HEK293 (cell line): ENCODE measurements at regions not wholly inside any gene's neighbourhood (a gene's known extent, or its start where the extent isn't known, plus 50 kb on each side); places are given as distances from the start of the nearest gene placed in this dataset.

Source experiments
- CTCF ChIA-PET: fragments of 350-600 bp; formaldehyde crosslinking; extraction: SDS; loops from one replicate; lab custom pipeline; 2021; ENCODE audit warnings: antibody characterized with exemption; lab: Yijun Ruan, JAX
- POLR2A ChIA-PET: fragments of 300-600 bp; formaldehyde crosslinking; extraction: SDS; loops from one replicate; lab custom pipeline; 2020; ENCODE audit warnings: antibody characterized with exemption, inconsistent platforms; lab: Yijun Ruan, JAX
- H3K27ac ChIP-seq: fragments of 200-500 bp; sonication (Bioruptor generic); 2 replicates; pipeline ENCODE4 v1.5.1; 2014; ENCODE audit warnings: low read depth, low read length, control low read depth, inconsistent platforms; ENCODE audit errors: extremely low read depth
- H3K36me3 ChIP-seq, 2 experiments: fragments of 200-500 bp in 1 of 2; sonication (Bioruptor generic) in 1 of 2; 1 replicate in 1 of 2; 2 replicates in 1 of 2; pipeline ENCODE4 v1.5.1; 2014 to 2017; ENCODE audit warnings: inconsistent platforms in 2 of 2, low read length in 2 of 2; ENCODE audit not compliant: control insufficient read depth in 2 of 2, insufficient read depth in 1 of 2
- H3K4me1 ChIP-seq: fragments of 200-500 bp; sonication (Bioruptor generic); 2 replicates; pipeline ENCODE4 v1.5.1; 2014; ENCODE audit warnings: mild to moderate bottlenecking, low read length, inconsistent platforms; ENCODE audit not compliant: control insufficient read depth, insufficient read depth
- H3K4me3 ChIP-seq: 2 replicates; pipeline ENCODE4 v1.5.1; 2011; ENCODE audit warnings: low read depth, mild to moderate bottlenecking, control low read depth, low read length, moderate library complexity
- H3K9me3 ChIP-seq: fragments of 200-500 bp; sonication (Bioruptor generic); 2 replicates; pipeline ENCODE4 v1.5.1; 2014; ENCODE audit warnings: low read depth, low read length, inconsistent platforms; ENCODE audit not compliant: control insufficient read depth, insufficient read depth
- GLI2 ChIP-seq: fragments of 450-650 bp; formaldehyde crosslinking; IDR thresholded peaks from 2 replicates; pipeline ENCODE4; 2017; ENCODE audit warnings: missing biosample characterization, missing genetic modification characterization, low read depth, borderline replicate concordance
- OVOL3 ChIP-seq: fragments of 450-650 bp; formaldehyde crosslinking; IDR thresholded peaks from 2 replicates; pipeline ENCODE4 v1.5.1; 2016; ENCODE audit warnings: missing biosample characterization, missing genetic modification characterization
- SP7 ChIP-seq: fragments of 450-650 bp; formaldehyde crosslinking; IDR thresholded peaks from 2 replicates; pipeline ENCODE4 v1.5.1; 2016; ENCODE audit warnings: missing biosample characterization, missing genetic modification characterization
- WT1 ChIP-seq: fragments of 450-650 bp; formaldehyde crosslinking; IDR thresholded peaks from 2 replicates; pipeline ENCODE4 v1.5.1; 2016; ENCODE audit warnings: missing biosample characterization, missing genetic modification characterization
- ZEB2 ChIP-seq: fragments of 450-650 bp; formaldehyde crosslinking; IDR thresholded peaks from 2 replicates; pipeline ENCODE4 v1.5.1; 2016; ENCODE audit warnings: missing biosample characterization, missing genetic modification characterization
- ZNF133 ChIP-seq: fragments of 450-650 bp; formaldehyde crosslinking; IDR thresholded peaks from 2 replicates; pipeline ENCODE4 v1.5.1; 2016; ENCODE audit warnings: missing biosample characterization, missing genetic modification characterization
- ZNF140 ChIP-seq: fragments of 450-650 bp; formaldehyde crosslinking; IDR thresholded peaks from 2 replicates; pipeline ENCODE4 v1.5.1; 2016; ENCODE audit warnings: missing biosample characterization, missing genetic modification characterization
- ZNF214 ChIP-seq: fragments of 450-650 bp; formaldehyde crosslinking; IDR thresholded peaks from 2 replicates; pipeline ENCODE4 v1.5.1; 2017; ENCODE audit warnings: missing biosample characterization, mild to moderate bottlenecking, missing genetic modification characterization, borderline replicate concordance
- ZNF221 ChIP-seq: fragments of 450-650 bp; formaldehyde crosslinking; IDR thresholded peaks from 2 replicates; pipeline ENCODE4 v1.5.1; 2017; ENCODE audit warnings: missing biosample characterization, missing genetic modification characterization, borderline replicate concordance
- ZNF366 ChIP-seq: fragments of 450-650 bp; formaldehyde crosslinking; conservative IDR thresholded peaks from 2 replicates; pipeline ENCODE4 v1.5.1; 2016; ENCODE audit warnings: missing biosample characterization, missing genetic modification characterization
- ZNF391 ChIP-seq: fragments of 450-650 bp; formaldehyde crosslinking; IDR thresholded peaks from 2 replicates; pipeline ENCODE4 v1.5.1; 2016; ENCODE audit warnings: low read depth, missing biosample characterization, missing genetic modification characterization, borderline replicate concordance
- ZNF571 ChIP-seq: fragments of 450-650 bp; formaldehyde crosslinking; IDR thresholded peaks from 2 replicates; pipeline ENCODE4 v1.5.0; 2017; ENCODE audit warnings: missing biosample characterization, missing genetic modification characterization
- ZNF660 ChIP-seq: fragments of 450-650 bp; IDR thresholded peaks from 2 replicates; pipeline ENCODE4 v1.5.1; 2018; ENCODE audit warnings: missing biosample characterization, mild to moderate bottlenecking, missing genetic modification characterization
- ZNF747 ChIP-seq: fragments of 450-650 bp; formaldehyde crosslinking; IDR thresholded peaks from 2 replicates; pipeline ENCODE4 v1.5.1; 2016; ENCODE audit warnings: missing biosample characterization, missing genetic modification characterization
- ZNF776 ChIP-seq: fragments of 450-650 bp; formaldehyde crosslinking; IDR thresholded peaks from 2 replicates; pipeline ENCODE4 v1.5.0; 2017; ENCODE audit warnings: missing biosample characterization, missing genetic modification characterization, borderline replicate concordance
- ZNF792 ChIP-seq: fragments of 450-650 bp; formaldehyde crosslinking; IDR thresholded peaks from 2 replicates; pipeline ENCODE4 v1.5.1; 2016; ENCODE audit warnings: missing biosample characterization, missing genetic modification characterization
- TF ChIP-seq, protein P1 (sequence below): fragments of 450-650 bp; formaldehyde crosslinking; IDR thresholded peaks from 2 replicates; pipeline ENCODE4 v1.5.1; 2017; ENCODE audit warnings: missing biosample characterization, mild to moderate bottlenecking, missing genetic modification characterization, moderate library complexity
- TF ChIP-seq, protein P2 (sequence below): fragments of 450-650 bp; formaldehyde crosslinking; IDR thresholded peaks from 2 replicates; pipeline ENCODE4 v1.5.1; 2017; ENCODE audit warnings: missing biosample characterization, missing genetic modification characterization
- TF ChIP-seq, protein P3 (sequence below): fragments of 450-650 bp; formaldehyde crosslinking; IDR thresholded peaks from 2 replicates; pipeline ENCODE4 v1.5.1; 2016; ENCODE audit warnings: missing biosample characterization, missing genetic modification characterization
- TF ChIP-seq, protein P4 (sequence below): fragments of 450-650 bp; formaldehyde crosslinking; IDR thresholded peaks from 2 replicates; pipeline ENCODE4 v1.5.1; 2016; ENCODE audit warnings: missing biosample characterization, missing genetic modification characterization
- TF ChIP-seq, protein P5 (sequence below): fragments of 450-650 bp; formaldehyde crosslinking; IDR thresholded peaks from 2 replicates; pipeline ENCODE4 v1.5.1; 2016; ENCODE audit warnings: missing biosample characterization, missing genetic modification characterization, borderline replicate concordance

DNA sequence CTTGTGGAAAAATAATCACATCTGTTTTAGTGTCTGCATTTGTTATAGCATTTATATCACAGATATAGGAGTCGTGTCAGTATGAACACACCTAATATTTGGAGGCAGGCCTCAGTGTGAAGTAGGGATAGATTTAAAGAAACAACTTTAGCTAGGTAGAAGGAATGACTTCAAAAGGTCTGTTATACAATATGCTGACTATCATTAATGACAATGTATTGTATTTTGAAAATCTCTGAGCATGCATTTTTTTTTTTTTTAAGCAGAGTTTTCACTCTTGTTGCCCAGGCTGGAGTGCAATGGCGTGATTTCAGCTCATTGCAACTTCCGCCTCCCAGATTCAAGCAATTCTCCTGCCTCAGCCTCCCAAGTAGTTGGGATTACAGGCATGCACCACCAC lies 248.3 kb downstream of the EN1 start (continued):
- no peak for TF ChIP-seq OVOL3
- TF ChIP-seq ZNF792 (tag by site-specific recombination) = no peak
- no peak for TF ChIP-seq ZEB2 (tag by site-specific recombination)
- no peak for TF ChIP-seq ZNF221 (tag by site-specific recombination)
- no peak for TF ChIP-seq ZNF776 (tag by site-specific recombination)

DNA sequence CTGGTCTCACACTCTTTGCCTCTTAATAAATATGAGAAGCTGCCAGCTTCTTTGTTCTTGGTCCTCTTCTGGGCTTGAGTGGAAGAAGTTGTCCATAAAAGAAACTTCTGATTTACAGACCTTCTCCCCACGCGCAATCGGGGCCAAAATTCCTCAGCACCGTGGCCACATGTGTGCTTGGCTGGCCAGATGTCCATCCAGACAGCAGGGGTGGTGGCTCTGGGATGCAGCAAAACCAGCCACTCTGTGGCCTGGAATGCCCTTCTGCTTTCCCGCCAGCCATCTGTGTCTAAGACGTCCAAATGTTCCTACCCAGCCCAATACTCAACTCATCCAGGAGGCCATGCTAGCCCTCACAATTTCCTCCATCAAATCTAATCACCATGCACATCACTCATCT lies 250.8 kb downstream of the EN1 start:
- no peaks in the 10 kb centered on the region for H3K36me3 ChIP-seq
- ChIA-PET POLR2A (no interaction called here), CTCF (no interaction called here)
- no peak overlapping the region for H3K27ac ChIP-seq
- H3K4me3 ChIP-seq = no peak overlapping the region
- H3K9me3 ChIP-seq = no peaks in the 10 kb centered on the region
- no peaks in the 10 kb centered on the region for H3K4me1 ChIP-seq
- TF ChIP-seq ZNF571 (tag by site-specific recombination) (no peak), ZNF214 (tag by site-specific recombination) (no peak), GLI2 (tag by site-specific recombination) (no peak), ZNF391 (tag by site-specific recombination) (no peak), SP7 (tag by site-specific recombination) (no peak), ZNF660 (no peak), ZNF366 (tag by site-specific recombination) (no peak), WT1 (tag by site-specific recombination) (no peak), ZNF140 (tag by site-specific recombination) (no peak), ZNF133 (tag by site-specific recombination) (no peak), ZNF747 (no peak)
- TF ChIP-seq, protein P1, sequence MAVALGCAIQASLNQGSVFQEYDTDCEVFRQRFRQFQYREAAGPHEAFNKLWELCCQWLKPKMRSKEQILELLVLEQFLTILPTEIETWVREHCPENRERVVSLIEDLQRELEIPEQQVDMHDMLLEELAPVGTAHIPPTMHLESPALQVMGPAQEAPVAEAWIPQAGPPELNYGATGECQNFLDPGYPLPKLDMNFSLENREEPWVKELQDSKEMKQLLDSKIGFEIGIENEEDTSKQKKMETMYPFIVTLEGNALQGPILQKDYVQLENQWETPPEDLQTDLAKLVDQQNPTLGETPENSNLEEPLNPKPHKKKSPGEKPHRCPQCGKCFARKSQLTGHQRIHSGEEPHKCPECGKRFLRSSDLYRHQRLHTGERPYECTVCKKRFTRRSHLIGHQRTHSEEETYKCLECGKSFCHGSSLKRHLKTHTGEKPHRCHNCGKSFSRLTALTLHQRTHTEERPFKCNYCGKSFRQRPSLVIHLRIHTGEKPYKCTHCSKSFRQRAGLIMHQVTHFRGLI (tag by site-specific recombination) = no peak
- TF ChIP-seq, protein P2, sequence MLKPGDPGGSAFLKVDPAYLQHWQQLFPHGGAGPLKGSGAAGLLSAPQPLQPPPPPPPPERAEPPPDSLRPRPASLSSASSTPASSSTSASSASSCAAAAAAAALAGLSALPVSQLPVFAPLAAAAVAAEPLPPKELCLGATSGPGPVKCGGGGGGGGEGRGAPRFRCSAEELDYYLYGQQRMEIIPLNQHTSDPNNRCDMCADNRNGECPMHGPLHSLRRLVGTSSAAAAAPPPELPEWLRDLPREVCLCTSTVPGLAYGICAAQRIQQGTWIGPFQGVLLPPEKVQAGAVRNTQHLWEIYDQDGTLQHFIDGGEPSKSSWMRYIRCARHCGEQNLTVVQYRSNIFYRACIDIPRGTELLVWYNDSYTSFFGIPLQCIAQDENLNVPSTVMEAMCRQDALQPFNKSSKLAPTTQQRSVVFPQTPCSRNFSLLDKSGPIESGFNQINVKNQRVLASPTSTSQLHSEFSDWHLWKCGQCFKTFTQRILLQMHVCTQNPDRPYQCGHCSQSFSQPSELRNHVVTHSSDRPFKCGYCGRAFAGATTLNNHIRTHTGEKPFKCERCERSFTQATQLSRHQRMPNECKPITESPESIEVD = no peak
- TF ChIP-seq, protein P3, sequence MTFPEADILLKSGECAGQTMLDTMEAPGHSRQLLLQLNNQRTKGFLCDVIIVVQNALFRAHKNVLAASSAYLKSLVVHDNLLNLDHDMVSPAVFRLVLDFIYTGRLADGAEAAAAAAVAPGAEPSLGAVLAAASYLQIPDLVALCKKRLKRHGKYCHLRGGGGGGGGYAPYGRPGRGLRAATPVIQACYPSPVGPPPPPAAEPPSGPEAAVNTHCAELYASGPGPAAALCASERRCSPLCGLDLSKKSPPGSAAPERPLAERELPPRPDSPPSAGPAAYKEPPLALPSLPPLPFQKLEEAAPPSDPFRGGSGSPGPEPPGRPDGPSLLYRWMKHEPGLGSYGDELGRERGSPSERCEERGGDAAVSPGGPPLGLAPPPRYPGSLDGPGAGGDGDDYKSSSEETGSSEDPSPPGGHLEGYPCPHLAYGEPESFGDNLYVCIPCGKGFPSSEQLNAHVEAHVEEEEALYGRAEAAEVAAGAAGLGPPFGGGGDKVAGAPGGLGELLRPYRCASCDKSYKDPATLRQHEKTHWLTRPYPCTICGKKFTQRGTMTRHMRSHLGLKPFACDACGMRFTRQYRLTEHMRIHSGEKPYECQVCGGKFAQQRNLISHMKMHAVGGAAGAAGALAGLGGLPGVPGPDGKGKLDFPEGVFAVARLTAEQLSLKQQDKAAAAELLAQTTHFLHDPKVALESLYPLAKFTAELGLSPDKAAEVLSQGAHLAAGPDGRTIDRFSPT (tag by site-specific recombination) = no peak
- TF ChIP-seq, protein P4, sequence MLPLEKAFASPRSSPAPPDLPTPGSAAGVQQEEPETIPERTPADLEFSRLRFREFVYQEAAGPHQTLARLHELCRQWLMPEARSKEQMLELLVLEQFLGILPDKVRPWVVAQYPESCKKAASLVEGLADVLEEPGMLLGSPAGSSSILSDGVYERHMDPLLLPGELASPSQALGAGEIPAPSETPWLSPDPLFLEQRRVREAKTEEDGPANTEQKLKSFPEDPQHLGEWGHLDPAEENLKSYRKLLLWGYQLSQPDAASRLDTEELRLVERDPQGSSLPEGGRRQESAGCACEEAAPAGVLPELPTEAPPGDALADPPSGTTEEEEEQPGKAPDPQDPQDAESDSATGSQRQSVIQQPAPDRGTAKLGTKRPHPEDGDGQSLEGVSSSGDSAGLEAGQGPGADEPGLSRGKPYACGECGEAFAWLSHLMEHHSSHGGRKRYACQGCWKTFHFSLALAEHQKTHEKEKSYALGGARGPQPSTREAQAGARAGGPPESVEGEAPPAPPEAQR (tag by site-specific recombination) = no peak
- TF ChIP-seq, protein P5, sequence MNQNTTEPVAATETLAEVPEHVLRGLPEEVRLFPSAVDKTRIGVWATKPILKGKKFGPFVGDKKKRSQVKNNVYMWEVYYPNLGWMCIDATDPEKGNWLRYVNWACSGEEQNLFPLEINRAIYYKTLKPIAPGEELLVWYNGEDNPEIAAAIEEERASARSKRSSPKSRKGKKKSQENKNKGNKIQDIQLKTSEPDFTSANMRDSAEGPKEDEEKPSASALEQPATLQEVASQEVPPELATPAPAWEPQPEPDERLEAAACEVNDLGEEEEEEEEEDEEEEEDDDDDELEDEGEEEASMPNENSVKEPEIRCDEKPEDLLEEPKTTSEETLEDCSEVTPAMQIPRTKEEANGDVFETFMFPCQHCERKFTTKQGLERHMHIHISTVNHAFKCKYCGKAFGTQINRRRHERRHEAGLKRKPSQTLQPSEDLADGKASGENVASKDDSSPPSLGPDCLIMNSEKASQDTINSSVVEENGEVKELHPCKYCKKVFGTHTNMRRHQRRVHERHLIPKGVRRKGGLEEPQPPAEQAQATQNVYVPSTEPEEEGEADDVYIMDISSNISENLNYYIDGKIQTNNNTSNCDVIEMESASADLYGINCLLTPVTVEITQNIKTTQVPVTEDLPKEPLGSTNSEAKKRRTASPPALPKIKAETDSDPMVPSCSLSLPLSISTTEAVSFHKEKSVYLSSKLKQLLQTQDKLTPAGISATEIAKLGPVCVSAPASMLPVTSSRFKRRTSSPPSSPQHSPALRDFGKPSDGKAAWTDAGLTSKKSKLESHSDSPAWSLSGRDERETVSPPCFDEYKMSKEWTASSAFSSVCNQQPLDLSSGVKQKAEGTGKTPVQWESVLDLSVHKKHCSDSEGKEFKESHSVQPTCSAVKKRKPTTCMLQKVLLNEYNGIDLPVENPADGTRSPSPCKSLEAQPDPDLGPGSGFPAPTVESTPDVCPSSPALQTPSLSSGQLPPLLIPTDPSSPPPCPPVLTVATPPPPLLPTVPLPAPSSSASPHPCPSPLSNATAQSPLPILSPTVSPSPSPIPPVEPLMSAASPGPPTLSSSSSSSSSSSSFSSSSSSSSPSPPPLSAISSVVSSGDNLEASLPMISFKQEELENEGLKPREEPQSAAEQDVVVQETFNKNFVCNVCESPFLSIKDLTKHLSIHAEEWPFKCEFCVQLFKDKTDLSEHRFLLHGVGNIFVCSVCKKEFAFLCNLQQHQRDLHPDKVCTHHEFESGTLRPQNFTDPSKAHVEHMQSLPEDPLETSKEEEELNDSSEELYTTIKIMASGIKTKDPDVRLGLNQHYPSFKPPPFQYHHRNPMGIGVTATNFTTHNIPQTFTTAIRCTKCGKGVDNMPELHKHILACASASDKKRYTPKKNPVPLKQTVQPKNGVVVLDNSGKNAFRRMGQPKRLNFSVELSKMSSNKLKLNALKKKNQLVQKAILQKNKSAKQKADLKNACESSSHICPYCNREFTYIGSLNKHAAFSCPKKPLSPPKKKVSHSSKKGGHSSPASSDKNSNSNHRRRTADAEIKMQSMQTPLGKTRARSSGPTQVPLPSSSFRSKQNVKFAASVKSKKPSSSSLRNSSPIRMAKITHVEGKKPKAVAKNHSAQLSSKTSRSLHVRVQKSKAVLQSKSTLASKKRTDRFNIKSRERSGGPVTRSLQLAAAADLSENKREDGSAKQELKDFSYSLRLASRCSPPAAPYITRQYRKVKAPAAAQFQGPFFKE (tag by site-specific recombination) = no peak
